GM12878 (cell line): ENCODE measurements at regions not wholly inside any gene's neighbourhood (a gene's known extent, or its start where the extent isn't known, plus 50 kb on each side); places are given as distances from the start of the nearest gene placed in this dataset.

Experiments used
- ATAC-seq: fragments of 200-7000 bp; cut with Tn5 transposase; 3 replicates; pipeline ENCODE4 v1.9.1; 2020; ENCODE audit warnings: mild to moderate bottlenecking, moderate library complexity
- BruUV-seq: library from RNA; stranded (reverse); fragments of 400-500 nt; replicated peaks from 2 replicates; lab custom pipeline; 2021; lab: Mats Ljungman, UMichigan
- CTCF ChIA-PET: fragments of 300-600 bp; sonication (Branson Sonifier 250); formaldehyde crosslinking; extraction: SDS; loops from one replicate; lab custom pipeline; 2021; ENCODE audit warnings: inconsistent platforms; lab: Yijun Ruan, JAX
- POLR2A ChIA-PET: fragments of 350-600 bp; formaldehyde crosslinking; extraction: SDS; loops from one replicate; lab custom pipeline; 2021; ENCODE audit warnings: inconsistent platforms; lab: Charles Lee
- RAD21 ChIA-PET: fragments of 300-600 bp; sonication (Branson Sonifier 250); formaldehyde crosslinking; loops from one replicate; lab custom pipeline; 2023; ENCODE audit warnings: antibody characterized with exemption; ENCODE audit not compliant: unreplicated experiment; lab: Charles Lee
- SMC1A ChIA-PET: fragments of 300-600 bp; sonication (Branson Sonifier 250); formaldehyde crosslinking; loops from one replicate; lab custom pipeline; 2023; ENCODE audit not compliant: unreplicated experiment, uncharacterized antibody; lab: Charles Lee
- DNase-seq: peaks from one replicate; pipeline ENCODE4 v3.0.0-alpha.2; 2011; ENCODE audit warnings: low read depth, low spot score
- FAIRE-seq: peaks from 3 replicates; lab custom pipeline; 2011; peaks lifted over from hg19 to GRCh38; lab: Jason Lieb, UNC
- H2AFZ ChIP-seq: 2 replicates; pipeline ENCODE4 v1.6.0; 2011; ENCODE audit warnings: low read depth, low read length, control low read depth; ENCODE audit not compliant: control insufficient read depth
- H3K27ac ChIP-seq: 2 replicates; pipeline ENCODE4 v1.5.1; 2011; ENCODE audit warnings: control low read depth; ENCODE audit not compliant: control insufficient read depth, insufficient read depth
- H3K27me3 ChIP-seq, 2 experiments: replicated peaks in 1 of 2; 2 replicates each; pipeline versions ENCODE4 v1.6.0 to v1.6.1; 2011; ENCODE audit warnings: low read length in 1 of 2; ENCODE audit not compliant: control insufficient read depth in 2 of 2, insufficient read depth in 2 of 2
- H3K36me3 ChIP-seq, 2 experiments: 2 replicates each; pipeline ENCODE4 v1.5.1; 2011; ENCODE audit warnings: low read length in 1 of 2; ENCODE audit not compliant: control insufficient read depth in 2 of 2, insufficient read depth in 2 of 2
- H3K4me1 ChIP-seq: 2 replicates; pipeline ENCODE4 v1.6.1; 2011; ENCODE audit warnings: mild to moderate bottlenecking, low read length, moderate library complexity, mixed read lengths; ENCODE audit not compliant: control insufficient read depth, insufficient read depth
- H3K4me2 ChIP-seq: 2 replicates; pipeline ENCODE4 v1.6.0; 2011; ENCODE audit warnings: control low read depth; ENCODE audit not compliant: control insufficient read depth, insufficient read depth
- H3K4me3 ChIP-seq: fragments of 200-600 bp; sonication (generic); 2 replicates; pipeline ENCODE4 v1.5.1; 2016
- H3K79me2 ChIP-seq: 2 replicates; pipeline ENCODE4 v1.6.0; 2011; ENCODE audit warnings: low read length; ENCODE audit not compliant: control insufficient read depth, insufficient read depth
- H3K9ac ChIP-seq: 2 replicates; pipeline ENCODE4 v1.8.0; 2011; ENCODE audit warnings: low read length, control low read depth, mixed read lengths; ENCODE audit not compliant: control insufficient read depth, insufficient read depth
- H3K9me3 ChIP-seq: replicated peaks from 3 replicates; pipeline ENCODE4 v1.5.1; 2011; ENCODE audit warnings: mild to moderate bottlenecking, low read length; ENCODE audit not compliant: control insufficient read depth, insufficient read depth
- H4K20me1 ChIP-seq: 2 replicates; pipeline ENCODE4 v1.6.0; 2011; ENCODE audit not compliant: control insufficient read depth, insufficient read depth
- CHD2 ChIP-seq: IDR thresholded peaks from 2 replicates; pipeline ENCODE4 v1.6.1; 2011; ENCODE audit warnings: low read depth, low read length, improper control_type of control experiment, borderline replicate concordance
- FOXK2 ChIP-seq: fragments of 450-650 bp; IDR thresholded peaks from 2 replicates; pipeline ENCODE4 v1.6.1; 2017; ENCODE audit warnings: mild to moderate bottlenecking, moderate library complexity
- GABPA ChIP-seq: IDR thresholded peaks from 2 replicates; pipeline ENCODE4 v1.6.1; 2014; ENCODE audit warnings: antibody characterized with exemption, low read depth, mild to moderate bottlenecking, inconsistent platforms
- LARP7 ChIP-seq: fragments of 450-650 bp; IDR thresholded peaks from 2 replicates; pipeline ENCODE4 v1.6.1; 2017; ENCODE audit warnings: mild to moderate bottlenecking
- MEF2A ChIP-seq: IDR thresholded peaks from 2 replicates; pipeline ENCODE4 v1.6.1; 2011; ENCODE audit warnings: low read depth, mild to moderate bottlenecking, low read length, moderate library complexity; ENCODE audit not compliant: insufficient read depth
- MTA2 ChIP-seq: fragments of 450-650 bp; IDR thresholded peaks from 2 replicates; pipeline ENCODE4 v1.6.1; 2016; ENCODE audit warnings: low read depth, mild to moderate bottlenecking, moderate library complexity
- MYC ChIP-seq: IDR thresholded peaks from 2 replicates; pipeline ENCODE4 v1.6.1; 2011; ENCODE audit warnings: mild to moderate bottlenecking, low read length, moderate library complexity, inconsistent platforms; ENCODE audit not compliant: insufficient read depth, insufficient replicate concordance, insufficient read length, severe bottlenecking
- NFYA ChIP-seq: IDR thresholded peaks from 2 replicates; pipeline ENCODE4 v1.6.1; 2011; ENCODE audit warnings: low read depth, mild to moderate bottlenecking, low read length, improper control_type of control experiment, borderline replicate concordance
- NR2C1 ChIP-seq: fragments of 450-650 bp; IDR thresholded peaks from 2 replicates; pipeline ENCODE4 v1.6.1; 2017; ENCODE audit warnings: antibody characterized with exemption, mild to moderate bottlenecking, moderate library complexity
- NR2C2 ChIP-seq: IDR thresholded peaks from 2 replicates; pipeline ENCODE4 v1.6.1; 2011; ENCODE audit warnings: borderline replicate concordance, low read depth; ENCODE audit not compliant: control insufficient read depth, insufficient read length
- PAX8 ChIP-seq: fragments of 450-650 bp; IDR thresholded peaks from 2 replicates; pipeline ENCODE4 v1.6.1; 2017; ENCODE audit warnings: mild to moderate bottlenecking, moderate library complexity
- SIN3A ChIP-seq: IDR thresholded peaks from 2 replicates; pipeline ENCODE4 v1.6.1; 2012; ENCODE audit warnings: low read depth, low read length, improper control_type of control experiment
- SIX5 ChIP-seq: IDR thresholded peaks from 2 replicates; pipeline ENCODE4 v1.6.1; 2011; ENCODE audit warnings: mild to moderate bottlenecking, low read depth, low read length, moderate library complexity; ENCODE audit not compliant: severe bottlenecking
- ZNF24 ChIP-seq: fragments of 450-650 bp; IDR thresholded peaks from 2 replicates; pipeline ENCODE4 v1.6.1; 2017; ENCODE audit warnings: antibody characterized with exemption, mild to moderate bottlenecking
- WGBS: methylation state at CpG from one replicate; pipeline ENCODE4 v1.1.6; 2016; ENCODE audit warnings: low lambda C conversion rate; ENCODE audit not compliant: insufficient replicate concordance, insufficient coverage; ENCODE audit errors: missing lambda C conversion rate; 5-methylcytosine and 5-hydroxymethylcytosine counted together
- in situ Hi-C: fragments of 300-500 bp; cut with MboI; formaldehyde crosslinking; loops from 9 replicates; pipeline ENCODE4 v1.14.3; 2018; ENCODE audit warnings: mixed read lengths
- intact Hi-C: fragments of 100-400 bp; cut with micrococcal nuclease; formaldehyde crosslinking; loops from one replicate; pipeline ENCODE4 v1.14.2; 2022; ENCODE audit not compliant: unreplicated experiment

GRCh38 chr3:53401154-53401553, 53.8 kb upstream of the DCP1A start:
- Histone ChIP-seq H3K27ac (no peak overlapping the region), H3K4me2 (no peak overlapping the region), H3K4me1 (no peaks in the 10 kb centered on the region), H3K79me2 (no peaks in the 10 kb centered on the region), H2AFZ (no peak overlapping the region), H3K9me3 (no peaks in the 10 kb centered on the region; the same call in 2 of the 3 replicates), H3K9ac (no peak overlapping the region), H4K20me1 (no peaks in the 10 kb centered on the region), H3K4me3 (no peak overlapping the region), H3K36me3 (no peaks in the 10 kb centered on the region), H3K27me3 (no peaks in the 10 kb centered on the region)
- DNase-seq (no peak), FAIRE-seq (no peak), ATAC-seq (no peak)
- TF ChIP-seq NR2C2, result no peak
- TF ChIP-seq NR2C1, result no peak
- TF ChIP-seq LARP7, result no peak
- TF ChIP-seq SIX5, result no peak
- no peak for TF ChIP-seq CHD2
- no peak for TF ChIP-seq MYC
- TF ChIP-seq PAX8, result no peak
- TF ChIP-seq MTA2, result no peak
- TF ChIP-seq MEF2A, result no peak
- no peak for TF ChIP-seq FOXK2
- no peak for TF ChIP-seq GABPA
- TF ChIP-seq ZNF24, result no peak
- no peak for TF ChIP-seq SIN3A
- no peak for TF ChIP-seq NFYA
- in situ Hi-C loops, result no loop called here
- ChIA-PET RAD21 (no interaction called here), POLR2A (no interaction called here), CTCF (no interaction called here), SMC1A (no interaction called here)
- 0% methylated on average over 1 of the region's 1 CpG for WGBS
- no TSS peak for BruUV-seq
- intact Hi-C loops, result no loop called here
